ENCODE measurements at regions not wholly inside any gene's neighbourhood (a gene's known extent, or its start where the extent isn't known, plus 50 kb on each side); places are given as distances from the start of the nearest gene placed in this dataset.

GRCh38 chr6:147108259-147108910 is 95.8 kb upstream of the STXBP5 start:
- TF ChIP-seq REST (IDR thresholded peaks at IDR 0.05; ENCODE audit: insufficient read depth in 1 of 2, low read depth in 2 of 2, low read length in 1 of 2) = no peak
- TF ChIP-seq SIN3A (IDR thresholded peaks at IDR 0.05; ENCODE audit: borderline replicate concordance, insufficient read depth, low read depth, low read length) = no peak
- TF ChIP-seq CTCF (IDR thresholded peaks at IDR 0.05) = no peak
- TF ChIP-seq TCF7L2 (IDR thresholded peaks at IDR 0.05; ENCODE audit: low read depth, low read length) = no peak
- TF ChIP-seq POLR2AphosphoS5 (IDR thresholded peaks at IDR 0.05; ENCODE audit: low read depth, low read length) = no peak
- no peaks in the 10 kb centered on the region for H3K36me3 ChIP-seq (ENCODE audit: control insufficient read depth, insufficient read depth, low read length)
- no peaks in the 10 kb centered on the region for H3K9me3 ChIP-seq (ENCODE audit: control insufficient read depth, insufficient read depth, low read depth, low read length)
- H3K4me1 ChIP-seq (ENCODE audit: control insufficient read depth, insufficient read depth, low read length) = peaks cover 12% of the 10 kb centered on the region
- ATAC-seq (no peak), DNase-seq (ENCODE audit: low read depth, low spot score) (no peak)
- H3K27me3 ChIP-seq (ENCODE audit: control insufficient read depth, insufficient read depth, low read length) = no peaks in the 10 kb centered on the region
- intact Hi-C loops (cut with micrococcal nuclease; ENCODE audit: unreplicated experiment) = no loop called here
- H3K27ac ChIP-seq (ENCODE audit: low read length) = peak overlapping the region; percentile 24; the same call in 1 of the 2 replicates
- no TSS peak for BruUV-seq (replicated peaks)
- ChIA-PET POLR2A (no interaction called here), CTCF (no interaction called here)
- no peak overlapping the region for H3K4me3 ChIP-seq (ENCODE audit: low read depth in 2 of 2, low read length in 2 of 2)
- in situ Hi-C loops (cut with HindIII; ENCODE audit: low pct_unique_long_range_greater_than_20kb, low sequenced_read_pairs) = no loop called here

GRCh38 chr6:147109707-147110106 is 94.5 kb upstream of the STXBP5 start:
- CTCF ChIA-PET = no interaction called here
- ATAC-seq = no peak

More at GRCh38 chr6:147109707-147110106, 94.5 kb upstream of the STXBP5 start:
- H3K9me3 ChIP-seq (ENCODE audit: control insufficient read depth, insufficient read depth, low read depth, low read length) = no peaks in the 10 kb centered on the region
- intact Hi-C loops (cut with micrococcal nuclease; ENCODE audit: unreplicated experiment) (no loop called here), in situ Hi-C loops (cut with HindIII; ENCODE audit: low pct_unique_long_range_greater_than_20kb, low sequenced_read_pairs) (no loop called here)
- H3K27me3 ChIP-seq (ENCODE audit: control insufficient read depth, insufficient read depth, low read length) = no peaks in the 10 kb centered on the region
- peaks cover 12% of the 10 kb centered on the region for H3K4me1 ChIP-seq (ENCODE audit: control insufficient read depth, insufficient read depth, low read length)
- H3K4me3 ChIP-seq (ENCODE audit: low read depth in 2 of 2, low read length in 2 of 2) = no peak overlapping the region
- TF ChIP-seq POLR2AphosphoS5 (IDR thresholded peaks at IDR 0.05; ENCODE audit: low read depth, low read length) (no peak), CTCF (IDR thresholded peaks at IDR 0.05) (no peak), REST (IDR thresholded peaks at IDR 0.05; ENCODE audit: insufficient read depth in 1 of 2, low read depth in 2 of 2, low read length in 1 of 2) (no peak), TCF7L2 (IDR thresholded peaks at IDR 0.05; ENCODE audit: low read depth, low read length) (no peak), SIN3A (IDR thresholded peaks at IDR 0.05; ENCODE audit: borderline replicate concordance, insufficient read depth, low read depth, low read length) (no peak)
- no peak overlapping the region for H3K27ac ChIP-seq (ENCODE audit: low read length)
- POLR2A ChIA-PET = no interaction called here
- no peaks in the 10 kb centered on the region for H3K36me3 ChIP-seq (ENCODE audit: control insufficient read depth, insufficient read depth, low read length)
- no TSS peak for BruUV-seq (replicated peaks)
- no peak for DNase-seq (ENCODE audit: low read depth, low spot score)
